IMR-90 (cell line): ENCODE measurements at regions not wholly inside any gene's neighbourhood (a gene's known extent, or its start where the extent isn't known, plus 50 kb on each side); places are given as distances from the start of the nearest gene placed in this dataset.

Experiments used
- BHLHE40 ChIP-seq: fragments of 150-350 bp; IDR thresholded peaks from 2 replicates; pipeline ENCODE4 v1.6.1; 2016; ENCODE audit warnings: mild to moderate bottlenecking, low read depth, low read length
- CEBPB ChIP-seq: IDR thresholded peaks from 2 replicates; pipeline ENCODE4 v1.6.1; 2012; ENCODE audit warnings: low read depth, low read length, improper control_type of control experiment
- CHD1 ChIP-seq: IDR thresholded peaks from 2 replicates; pipeline ENCODE4 v1.6.1; 2012; ENCODE audit warnings: low read depth, low read length, improper control_type of control experiment
- MXI1 ChIP-seq: IDR thresholded peaks from 2 replicates; pipeline ENCODE4 v1.6.1; 2012; ENCODE audit warnings: low read depth, mild to moderate bottlenecking, low read length, moderate library complexity, borderline replicate concordance
- NFE2L2 ChIP-seq: fragments of 150-350 bp; IDR thresholded peaks from 2 replicates; pipeline ENCODE4 v1.6.1; 2016; ENCODE audit warnings: low read depth, mild to moderate bottlenecking, low read length
- POLR2A ChIP-seq: IDR thresholded peaks from 2 replicates; pipeline ENCODE4 v1.6.1; 2012; ENCODE audit warnings: mild to moderate bottlenecking, low read depth, low read length
- RAD21 ChIP-seq: IDR thresholded peaks from 2 replicates; pipeline ENCODE4 v1.6.1; 2012; ENCODE audit warnings: low read length, improper control_type of control experiment
- RFX5 ChIP-seq: IDR thresholded peaks from 2 replicates; pipeline ENCODE4 v1.8.0; 2012; ENCODE audit warnings: low read depth, mild to moderate bottlenecking, low read length, moderate library complexity
- SMC3 ChIP-seq: fragments of 150-350 bp; IDR thresholded peaks from 2 replicates; pipeline ENCODE4 v1.6.1; 2016; ENCODE audit warnings: low read depth, mild to moderate bottlenecking, antibody characterized with exemption, low read length, moderate library complexity
- TF ChIP-seq, protein P1 (sequence below): conservative IDR thresholded peaks from 2 replicates; pipeline ENCODE4 v1.5.1; 2012; ENCODE audit warnings: mild to moderate bottlenecking, low read depth, low read length, improper control_type of control experiment
- TF ChIP-seq, protein P2 (sequence below): fragments of 150-350 bp; IDR thresholded peaks from 2 replicates; pipeline ENCODE4 v1.6.1; 2016; ENCODE audit warnings: low read depth, mild to moderate bottlenecking, low read length, moderate library complexity, borderline replicate concordance
- TF ChIP-seq, protein P3 (sequence below): fragments of 150-350 bp; IDR thresholded peaks from 2 replicates; pipeline ENCODE4 v1.6.1; 2017; ENCODE audit warnings: mild to moderate bottlenecking, antibody characterized with exemption, low read length, low read depth

DNA sequence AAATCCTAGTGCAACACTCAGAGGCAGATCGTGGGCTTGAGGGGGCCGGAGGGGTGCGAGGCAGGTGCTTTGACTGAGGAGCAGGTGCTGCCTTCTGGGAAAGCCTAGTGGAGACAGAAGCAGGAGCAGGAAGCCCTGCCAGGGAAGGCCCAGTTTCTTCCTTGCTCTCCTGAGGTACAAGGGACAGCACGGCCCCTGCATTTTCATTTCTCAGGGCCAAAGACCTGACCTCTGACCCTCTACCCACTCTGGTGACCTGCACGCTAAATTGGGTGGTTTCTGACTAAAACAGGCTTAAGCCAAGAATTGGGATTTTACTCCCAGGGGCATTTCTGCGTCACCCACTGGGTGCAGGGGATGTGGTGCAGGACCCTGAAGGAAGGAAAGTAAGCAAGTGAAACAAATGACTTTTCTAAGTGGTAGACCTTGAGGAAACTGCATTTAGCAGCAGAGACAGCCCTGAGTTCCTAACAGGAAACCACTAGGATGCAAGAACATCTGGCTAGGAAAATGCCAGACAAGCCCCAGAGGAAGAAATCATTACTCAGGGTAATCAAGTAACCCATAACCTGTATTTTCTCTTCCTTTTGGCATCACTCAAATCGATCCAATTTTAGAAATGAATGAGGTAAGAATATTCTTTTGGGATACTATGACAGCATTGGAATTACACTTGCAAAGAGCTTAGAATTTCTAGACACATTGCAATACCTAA, 141.7 kb downstream of the CD164 start:
- TF ChIP-seq, protein P1, sequence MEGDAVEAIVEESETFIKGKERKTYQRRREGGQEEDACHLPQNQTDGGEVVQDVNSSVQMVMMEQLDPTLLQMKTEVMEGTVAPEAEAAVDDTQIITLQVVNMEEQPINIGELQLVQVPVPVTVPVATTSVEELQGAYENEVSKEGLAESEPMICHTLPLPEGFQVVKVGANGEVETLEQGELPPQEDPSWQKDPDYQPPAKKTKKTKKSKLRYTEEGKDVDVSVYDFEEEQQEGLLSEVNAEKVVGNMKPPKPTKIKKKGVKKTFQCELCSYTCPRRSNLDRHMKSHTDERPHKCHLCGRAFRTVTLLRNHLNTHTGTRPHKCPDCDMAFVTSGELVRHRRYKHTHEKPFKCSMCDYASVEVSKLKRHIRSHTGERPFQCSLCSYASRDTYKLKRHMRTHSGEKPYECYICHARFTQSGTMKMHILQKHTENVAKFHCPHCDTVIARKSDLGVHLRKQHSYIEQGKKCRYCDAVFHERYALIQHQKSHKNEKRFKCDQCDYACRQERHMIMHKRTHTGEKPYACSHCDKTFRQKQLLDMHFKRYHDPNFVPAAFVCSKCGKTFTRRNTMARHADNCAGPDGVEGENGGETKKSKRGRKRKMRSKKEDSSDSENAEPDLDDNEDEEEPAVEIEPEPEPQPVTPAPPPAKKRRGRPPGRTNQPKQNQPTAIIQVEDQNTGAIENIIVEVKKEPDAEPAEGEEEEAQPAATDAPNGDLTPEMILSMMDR = no peak
- TF ChIP-seq POLR2A (no peak), MXI1 (no peak), CEBPB (no peak), RAD21 (no peak), NFE2L2 (no peak), RFX5 (no peak), CHD1 (no peak), SMC3 (no peak), BHLHE40 (no peak)
- TF ChIP-seq, protein P2, sequence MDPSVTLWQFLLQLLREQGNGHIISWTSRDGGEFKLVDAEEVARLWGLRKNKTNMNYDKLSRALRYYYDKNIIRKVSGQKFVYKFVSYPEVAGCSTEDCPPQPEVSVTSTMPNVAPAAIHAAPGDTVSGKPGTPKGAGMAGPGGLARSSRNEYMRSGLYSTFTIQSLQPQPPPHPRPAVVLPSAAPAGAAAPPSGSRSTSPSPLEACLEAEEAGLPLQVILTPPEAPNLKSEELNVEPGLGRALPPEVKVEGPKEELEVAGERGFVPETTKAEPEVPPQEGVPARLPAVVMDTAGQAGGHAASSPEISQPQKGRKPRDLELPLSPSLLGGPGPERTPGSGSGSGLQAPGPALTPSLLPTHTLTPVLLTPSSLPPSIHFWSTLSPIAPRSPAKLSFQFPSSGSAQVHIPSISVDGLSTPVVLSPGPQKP = no peak
- TF ChIP-seq, protein P3, sequence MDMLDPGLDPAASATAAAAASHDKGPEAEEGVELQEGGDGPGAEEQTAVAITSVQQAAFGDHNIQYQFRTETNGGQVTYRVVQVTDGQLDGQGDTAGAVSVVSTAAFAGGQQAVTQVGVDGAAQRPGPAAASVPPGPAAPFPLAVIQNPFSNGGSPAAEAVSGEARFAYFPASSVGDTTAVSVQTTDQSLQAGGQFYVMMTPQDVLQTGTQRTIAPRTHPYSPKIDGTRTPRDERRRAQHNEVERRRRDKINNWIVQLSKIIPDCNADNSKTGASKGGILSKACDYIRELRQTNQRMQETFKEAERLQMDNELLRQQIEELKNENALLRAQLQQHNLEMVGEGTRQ = no peak
